GM12878 (cell line): ENCODE measurements at regions not wholly inside any gene's neighbourhood (a gene's known extent, or its start where the extent isn't known, plus 50 kb on each side); places are given as distances from the start of the nearest gene placed in this dataset.

Experiments used
- ATAC-seq: fragments of 200-7000 bp; cut with Tn5 transposase; 3 replicates; pipeline ENCODE4 v1.9.1; 2020; ENCODE audit warnings: mild to moderate bottlenecking, moderate library complexity
- BruUV-seq: library from RNA; stranded (reverse); fragments of 400-500 nt; replicated peaks from 2 replicates; lab custom pipeline; 2021; lab: Mats Ljungman, UMichigan
- CTCF ChIA-PET: fragments of 300-600 bp; sonication (Branson Sonifier 250); formaldehyde crosslinking; extraction: SDS; loops from one replicate; lab custom pipeline; 2021; ENCODE audit warnings: inconsistent platforms; lab: Yijun Ruan, JAX
- POLR2A ChIA-PET: fragments of 350-600 bp; formaldehyde crosslinking; extraction: SDS; loops from one replicate; lab custom pipeline; 2021; ENCODE audit warnings: inconsistent platforms; lab: Charles Lee
- RAD21 ChIA-PET: fragments of 300-600 bp; sonication (Branson Sonifier 250); formaldehyde crosslinking; loops from one replicate; lab custom pipeline; 2023; ENCODE audit warnings: antibody characterized with exemption; ENCODE audit not compliant: unreplicated experiment; lab: Charles Lee
- SMC1A ChIA-PET: fragments of 300-600 bp; sonication (Branson Sonifier 250); formaldehyde crosslinking; loops from one replicate; lab custom pipeline; 2023; ENCODE audit not compliant: unreplicated experiment, uncharacterized antibody; lab: Charles Lee
- DNase-seq: peaks from one replicate; pipeline ENCODE4 v3.0.0-alpha.2; 2011; ENCODE audit warnings: low read depth, low spot score
- FAIRE-seq: peaks from 3 replicates; lab custom pipeline; 2011; peaks lifted over from hg19 to GRCh38; lab: Jason Lieb, UNC
- H2AFZ ChIP-seq: 2 replicates; pipeline ENCODE4 v1.6.0; 2011; ENCODE audit warnings: low read depth, low read length, control low read depth; ENCODE audit not compliant: control insufficient read depth
- H3K27ac ChIP-seq: 2 replicates; pipeline ENCODE4 v1.5.1; 2011; ENCODE audit warnings: control low read depth; ENCODE audit not compliant: control insufficient read depth, insufficient read depth
- H3K27me3 ChIP-seq, 2 experiments: replicated peaks in 1 of 2; 2 replicates each; pipeline versions ENCODE4 v1.6.0 to v1.6.1; 2011; ENCODE audit warnings: low read length in 1 of 2; ENCODE audit not compliant: control insufficient read depth in 2 of 2, insufficient read depth in 2 of 2
- H3K36me3 ChIP-seq, 2 experiments: 2 replicates each; pipeline ENCODE4 v1.5.1; 2011; ENCODE audit warnings: low read length in 1 of 2; ENCODE audit not compliant: control insufficient read depth in 2 of 2, insufficient read depth in 2 of 2
- H3K4me1 ChIP-seq: 2 replicates; pipeline ENCODE4 v1.6.1; 2011; ENCODE audit warnings: mild to moderate bottlenecking, low read length, moderate library complexity, mixed read lengths; ENCODE audit not compliant: control insufficient read depth, insufficient read depth
- H3K4me2 ChIP-seq: 2 replicates; pipeline ENCODE4 v1.6.0; 2011; ENCODE audit warnings: control low read depth; ENCODE audit not compliant: control insufficient read depth, insufficient read depth
- H3K4me3 ChIP-seq: fragments of 200-600 bp; sonication (generic); 2 replicates; pipeline ENCODE4 v1.5.1; 2016
- H3K79me2 ChIP-seq: 2 replicates; pipeline ENCODE4 v1.6.0; 2011; ENCODE audit warnings: low read length; ENCODE audit not compliant: control insufficient read depth, insufficient read depth
- H3K9ac ChIP-seq: 2 replicates; pipeline ENCODE4 v1.8.0; 2011; ENCODE audit warnings: low read length, control low read depth, mixed read lengths; ENCODE audit not compliant: control insufficient read depth, insufficient read depth
- H3K9me3 ChIP-seq: replicated peaks from 3 replicates; pipeline ENCODE4 v1.5.1; 2011; ENCODE audit warnings: mild to moderate bottlenecking, low read length; ENCODE audit not compliant: control insufficient read depth, insufficient read depth
- H4K20me1 ChIP-seq: 2 replicates; pipeline ENCODE4 v1.6.0; 2011; ENCODE audit not compliant: control insufficient read depth, insufficient read depth
- KAT2A ChIP-seq: conservative IDR thresholded peaks from 2 replicates; pipeline ENCODE4 v1.6.1; 2011; ENCODE audit warnings: low read depth, low read length; ENCODE audit not compliant: control insufficient read depth
- NFXL1 ChIP-seq: fragments of 450-650 bp; IDR thresholded peaks from 2 replicates; pipeline ENCODE4 v1.6.1; 2017; ENCODE audit warnings: antibody characterized with exemption, mild to moderate bottlenecking, borderline replicate concordance
- PML ChIP-seq: IDR thresholded peaks from 2 replicates; pipeline ENCODE4 v1.6.1; 2012; ENCODE audit warnings: low read length, inconsistent platforms
- PRDM15 ChIP-seq: fragments of 450-650 bp; formaldehyde crosslinking; IDR thresholded peaks from 2 replicates; pipeline ENCODE4 v1.4.0; 2020; ENCODE audit warnings: mild to moderate bottlenecking, moderate library complexity
- ZSCAN29 ChIP-seq: fragments of 450-650 bp; IDR thresholded peaks from 2 replicates; pipeline ENCODE4 v1.6.1; 2017; ENCODE audit warnings: mild to moderate bottlenecking, moderate library complexity
- WGBS: methylation state at CpG from one replicate; pipeline ENCODE4 v1.1.6; 2016; ENCODE audit warnings: low lambda C conversion rate; ENCODE audit not compliant: insufficient replicate concordance, insufficient coverage; ENCODE audit errors: missing lambda C conversion rate; 5-methylcytosine and 5-hydroxymethylcytosine counted together
- in situ Hi-C: fragments of 300-500 bp; cut with MboI; formaldehyde crosslinking; loops from 9 replicates; pipeline ENCODE4 v1.14.3; 2018; ENCODE audit warnings: mixed read lengths
- intact Hi-C: fragments of 100-400 bp; cut with micrococcal nuclease; formaldehyde crosslinking; loops from one replicate; pipeline ENCODE4 v1.14.2; 2022; ENCODE audit not compliant: unreplicated experiment

GRCh38 chr6:4671587-4672115, 104.6 kb upstream of the CDYL start (continued):
- no peak for TF ChIP-seq PRDM15

- H2AFZ ChIP-seq: no peak overlapping the region
- H3K27me3 ChIP-seq: no peaks in the 10 kb centered on the region
- TF ChIP-seq PML (no peak), ZSCAN29 (no peak), NFXL1 (no peak), KAT2A (no peak)
- 0% methylated on average over 2 of the region's 2 CpGs for WGBS
- no peak overlapping the region for H3K4me2 ChIP-seq
- H3K4me1 ChIP-seq: no peaks in the 10 kb centered on the region
- H3K27ac ChIP-seq: no peak overlapping the region
- no peak overlapping the region for H3K9ac ChIP-seq
- no peaks in the 10 kb centered on the region for H3K36me3 ChIP-seq
- in situ Hi-C loops: no loop called here
- H3K4me3 ChIP-seq: no peak overlapping the region
- DNase-seq (no peak), ATAC-seq (no peak), FAIRE-seq (no peak)
- ChIA-PET RAD21 (no interaction called here), POLR2A (interaction anchor here (0.5 kb wide), 1 partner anchor 147 kb away, joined by 4 read pairs; no protein-coding TSS in a partner anchor), CTCF (no interaction called here), SMC1A (no interaction called here)
- intact Hi-C loops: no loop called here
- no TSS peak for BruUV-seq
- H3K9me3 ChIP-seq: no peaks in the 10 kb centered on the region
- H4K20me1 ChIP-seq: no peaks in the 10 kb centered on the region; the same call in 1 of the 2 replicates
- no peaks in the 10 kb centered on the region for H3K79me2 ChIP-seq
Observed at GRCh38 chr6:4670824-4671409, 105.3 kb upstream of the CDYL start.
